Stimulated activated CD8-positive, alpha-beta memory T cell treated with anti-CD3 and anti-CD28 coated beads, Interleukin-12 subunit alpha, Interleukin-12 subunit beta, amount 100 ng/mL, for 24 hours (primary cell): ENCODE measurements at regions not wholly inside any gene's neighbourhood (a gene's known extent, or its start where the extent isn't known, plus 50 kb on each side); places are given as distances from the start of the nearest gene placed in this dataset.
"Not testable (repeated sequence)": the region's sequence is repeated elsewhere in the genome, so short reads cannot be mapped to it uniquely, and the experiment has no call there.

Source experiments
- DNase-seq: peaks from one replicate; pipeline ENCODE4 v3.0.0-alpha.2; 2020; ENCODE audit errors: extremely low read depth

DNA sequence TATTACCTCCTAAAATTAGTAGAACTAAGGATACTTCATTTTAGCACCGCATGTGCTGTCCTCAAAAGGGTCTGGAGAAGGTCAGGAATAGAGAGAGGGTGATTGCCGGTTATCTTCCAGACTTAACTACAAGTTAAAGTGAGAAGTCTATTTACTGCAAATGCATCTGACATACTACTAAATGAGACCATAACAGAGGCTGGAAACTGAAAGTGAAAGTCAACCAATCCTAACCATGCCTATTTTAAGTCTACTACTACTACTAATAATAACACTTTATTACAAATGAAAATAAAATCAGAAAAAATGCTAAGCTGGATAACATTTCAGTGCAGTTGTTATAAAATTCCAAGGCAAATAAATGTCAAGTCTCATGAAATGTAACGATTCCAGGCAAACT is 244.7 kb downstream of the KIF20B start:
- no peak for DNase-seq

DNA sequence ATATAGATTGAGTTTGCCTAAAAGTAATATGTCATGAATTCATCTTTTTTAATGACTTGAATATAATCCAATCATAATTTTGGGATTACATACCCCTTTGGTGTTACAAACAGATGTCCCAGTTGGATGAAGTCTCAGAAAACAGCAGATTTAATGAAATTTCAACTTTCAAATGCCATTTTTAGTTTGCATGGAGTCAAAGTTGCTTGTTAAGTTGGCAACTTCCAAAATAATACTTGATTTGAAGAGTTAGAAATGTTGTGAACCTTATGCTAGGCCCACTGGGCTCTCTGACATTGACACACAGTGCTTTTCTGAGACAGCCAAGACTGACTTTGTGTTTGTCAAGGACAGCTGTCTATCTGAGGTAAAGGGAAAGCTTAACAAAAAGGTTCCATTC is 248.1 kb downstream of the KIF20B start:
- no peak for DNase-seq

DNA sequence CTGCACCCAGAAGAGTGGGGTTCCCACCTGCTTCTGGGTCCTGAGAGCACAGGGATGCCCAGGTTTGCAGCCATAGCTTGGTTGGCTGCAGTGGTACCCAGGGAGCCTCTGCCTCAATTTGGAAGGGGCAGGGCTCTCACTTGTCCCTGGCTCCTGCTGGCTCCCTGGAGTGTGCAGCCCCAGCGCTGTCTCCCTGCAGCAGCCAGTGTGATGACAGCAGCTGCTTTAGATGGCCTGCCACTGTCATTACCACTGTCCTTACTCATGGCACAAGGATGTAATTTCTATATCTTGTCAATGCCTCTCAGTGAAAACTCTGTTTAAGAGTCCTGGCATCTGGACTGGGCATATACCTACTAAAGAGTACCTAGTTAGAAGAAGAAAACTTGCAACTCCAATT is 250.9 kb downstream of the KIF20B start:
- DNase-seq = no peak

- DNase-seq = no peak
These were observed 251.4 kb downstream of the KIF20B start for GRCh38 chr10:89952751-89953150.

- DNase-seq = no peak
These were observed 252.7 kb downstream of the KIF20B start for GRCh38 chr10:89954061-89954460.

DNA sequence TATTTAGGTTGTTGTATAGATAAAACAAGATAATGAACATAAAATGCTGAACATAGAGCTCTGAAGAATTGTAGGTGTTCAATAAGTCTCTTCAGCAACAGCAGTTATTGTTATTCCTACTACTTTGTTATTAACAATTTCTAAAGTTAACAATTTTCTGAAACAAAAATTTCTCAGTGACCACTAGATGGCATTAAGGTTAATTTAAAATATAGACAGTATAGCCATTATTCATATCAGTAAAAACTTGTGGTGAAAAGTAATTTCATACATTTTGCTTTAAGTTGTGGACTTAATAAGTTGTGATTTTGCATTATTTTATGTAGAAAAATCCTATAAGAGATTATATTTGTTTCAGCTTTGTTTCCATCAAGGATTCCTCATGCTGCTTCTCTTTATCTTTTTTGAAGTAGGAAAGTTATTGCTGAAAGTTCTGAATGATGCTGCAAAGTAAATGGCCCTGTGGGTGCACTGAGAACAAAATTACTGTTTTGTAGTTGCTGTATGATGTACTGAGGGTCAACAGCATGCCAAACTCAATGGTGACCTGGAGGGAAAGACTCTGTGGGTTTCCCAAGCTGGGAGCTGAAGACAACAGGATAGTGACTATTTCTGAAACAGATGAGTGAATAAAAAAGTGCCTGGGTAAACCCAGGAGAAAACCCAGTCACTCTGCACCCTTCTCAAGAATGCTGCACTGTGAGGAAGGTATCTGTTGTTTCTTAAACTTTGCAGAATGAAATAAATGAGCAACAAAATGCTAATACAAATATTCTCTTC is 253.6 kb downstream of the KIF20B start:
- DNase-seq = no peak

DNA sequence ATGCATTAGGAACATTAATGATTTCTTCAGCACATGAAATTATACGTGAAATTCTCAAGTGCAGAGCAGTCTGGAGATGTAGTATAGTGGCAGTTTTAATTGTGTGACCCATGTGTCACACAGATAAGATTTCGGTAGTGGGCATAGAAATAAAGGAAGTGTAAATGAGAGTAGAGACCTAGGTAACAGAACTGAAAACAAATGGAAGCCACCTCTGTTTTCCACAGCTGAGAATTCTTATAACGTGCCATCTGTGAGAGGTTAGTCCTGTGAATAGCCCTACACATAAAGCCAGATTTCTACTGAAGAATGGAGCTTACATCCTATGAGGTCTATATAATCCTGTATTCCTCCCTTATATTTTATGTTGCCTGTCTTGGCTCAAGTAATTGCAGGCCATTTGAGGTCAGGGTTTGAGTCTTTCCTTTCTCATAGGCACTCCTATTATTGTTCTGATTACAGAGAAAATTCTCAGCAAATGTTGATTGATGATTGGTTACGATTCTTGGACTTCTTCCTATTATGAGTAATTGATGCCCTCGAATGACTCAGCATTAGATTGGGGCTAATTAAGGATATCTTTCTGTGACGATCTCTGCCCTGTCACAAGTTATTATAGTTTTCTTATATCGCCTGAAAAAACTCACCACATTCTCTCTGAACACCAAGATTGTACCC is 258.2 kb downstream of the KIF20B start:
- DNase-seq = no peak

DNA sequence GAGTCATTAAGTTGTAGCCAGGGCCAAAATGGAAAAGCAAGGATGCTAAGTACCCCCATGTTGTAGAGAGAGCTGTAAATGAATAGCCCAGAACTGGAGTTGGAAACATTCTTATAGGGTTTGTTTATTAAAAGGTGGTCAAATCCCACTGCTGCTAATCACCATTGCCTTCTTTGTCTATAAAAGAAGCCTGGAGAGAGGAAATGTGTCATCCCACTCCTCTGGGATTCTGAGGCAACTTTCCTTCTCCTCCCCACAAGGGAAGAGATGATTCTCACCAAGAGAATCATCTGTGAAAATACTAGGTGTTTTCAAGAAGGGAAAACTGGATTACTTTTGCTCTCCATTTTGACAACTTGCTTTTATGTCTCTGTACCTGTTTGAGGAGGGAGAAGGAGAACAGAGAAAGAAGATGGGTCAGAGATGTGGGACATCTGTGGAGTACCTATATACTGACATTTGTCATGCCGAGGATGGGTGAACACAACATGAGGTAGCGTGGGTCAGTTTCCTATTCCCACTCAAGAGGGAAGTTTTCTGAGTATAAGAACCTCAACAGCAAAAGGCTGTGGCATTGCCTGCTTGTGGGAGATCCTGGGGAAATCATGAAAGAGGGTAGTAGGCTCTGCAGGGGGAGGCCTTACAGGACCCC is 262.2 kb downstream of the KIF20B start:
- no peak for DNase-seq

DNA sequence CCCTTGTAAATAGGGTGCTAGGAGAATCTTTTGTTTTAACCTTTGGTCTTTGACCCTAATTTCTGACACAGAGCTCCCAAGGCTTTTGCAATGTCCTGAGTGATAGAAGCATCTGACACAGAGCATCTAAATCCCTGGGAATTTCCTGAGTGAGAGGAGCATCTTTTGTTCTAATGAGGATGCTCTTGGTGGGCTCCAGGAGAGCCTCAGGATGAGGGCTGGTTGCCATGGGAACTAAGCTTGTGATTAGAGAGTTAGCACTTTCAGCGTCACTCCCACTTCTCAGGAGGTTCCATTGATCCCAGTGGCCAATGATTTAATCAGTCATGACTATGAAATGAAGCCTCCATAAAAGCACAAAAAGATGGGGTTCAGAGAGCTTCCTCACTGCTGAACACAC is 264.8 kb downstream of the KIF20B start:
- DNase-seq = no peak

DNA sequence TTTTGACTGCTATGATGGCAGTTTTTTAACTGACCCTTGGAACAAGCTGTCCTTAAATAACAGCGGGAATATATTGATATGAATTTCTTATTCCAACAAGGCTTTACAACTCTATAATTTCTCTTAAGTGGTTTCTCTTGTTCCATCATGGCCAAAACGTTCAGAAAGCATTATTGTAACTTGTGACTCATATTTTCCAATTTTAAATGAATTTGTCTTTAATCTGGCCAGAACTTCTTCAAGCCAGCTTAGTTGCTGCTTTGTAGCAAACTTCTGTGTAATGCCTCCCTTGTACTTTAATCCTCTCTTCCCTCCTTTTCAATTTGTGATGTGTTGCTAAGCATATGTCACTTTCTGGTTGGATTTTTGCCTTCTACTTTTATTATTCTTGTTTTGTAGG is 271.9 kb downstream of the KIF20B start:
- DNase-seq = no peak

- DNase-seq = no peak
These were observed 273.7 kb downstream of the KIF20B start for GRCh38 chr10:89975071-89975470.

- DNase-seq = no peak
These were observed 274.4 kb downstream of the KIF20B start for GRCh38 chr10:89975771-89976170.

DNA sequence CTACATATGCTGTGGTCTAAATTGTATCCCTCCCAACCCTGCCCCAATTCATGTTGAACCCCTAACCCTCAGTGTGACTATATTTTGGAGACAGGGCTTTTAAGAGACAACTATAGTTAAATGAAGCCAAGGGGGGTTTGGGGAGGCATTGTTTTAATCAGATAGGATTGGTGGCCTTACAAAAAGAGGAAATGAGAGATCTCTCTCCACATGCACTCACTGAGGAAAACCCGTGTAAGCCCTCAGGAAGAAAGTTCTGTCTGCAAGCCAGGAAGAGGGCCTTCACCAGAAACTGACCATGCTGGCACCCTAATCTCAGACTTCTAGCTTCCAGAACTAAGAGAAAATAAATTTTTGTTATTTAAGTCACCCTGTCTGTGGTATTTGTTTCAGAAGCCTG is 276.7 kb downstream of the KIF20B start:
- no peak for DNase-seq

GRCh38 chr10:89979726-89980125 is 278.3 kb downstream of the KIF20B start:
- no peak for DNase-seq

DNA sequence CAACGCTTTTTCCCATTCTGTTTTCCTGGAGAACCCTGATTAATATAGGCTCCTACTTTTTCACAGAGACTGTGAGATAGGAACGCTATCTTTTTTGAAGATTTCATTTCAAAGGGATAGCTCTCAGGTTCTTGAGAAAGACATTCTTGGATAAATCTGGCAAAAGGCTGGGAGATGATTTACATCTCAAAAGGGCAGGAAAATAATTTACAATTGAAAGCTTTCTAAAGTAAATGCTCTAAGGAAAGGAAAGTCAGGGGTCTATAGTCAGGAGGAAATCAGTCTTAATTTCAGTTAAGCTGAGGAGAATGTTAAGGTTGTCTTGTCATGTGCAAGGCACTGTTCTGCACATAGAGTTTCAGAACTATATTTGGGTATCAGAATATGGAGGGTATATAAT is 278.8 kb downstream of the KIF20B start:
- DNase-seq = no peak

- DNase-seq = no peak
These were observed 280.5 kb downstream of the KIF20B start for GRCh38 chr10:89981891-89982290.

DNA sequence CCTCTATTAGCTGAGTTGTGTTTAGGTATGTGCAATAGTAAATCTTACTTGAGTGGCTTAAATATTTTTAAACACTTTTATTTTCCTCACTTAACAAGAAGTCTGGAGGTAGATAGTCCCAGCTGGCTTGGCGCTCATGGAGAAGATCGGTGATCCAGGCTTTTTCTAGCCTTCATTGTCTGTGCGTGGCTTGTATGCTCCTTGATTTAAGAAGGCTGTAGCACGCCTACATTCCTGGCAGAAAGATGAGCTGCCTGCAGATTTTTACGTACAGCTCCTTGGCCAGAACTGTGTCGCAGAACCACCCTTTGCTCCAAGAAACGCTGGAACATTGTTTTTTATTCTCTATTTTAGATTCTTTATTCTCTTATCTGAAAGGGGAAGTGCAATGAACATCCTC is 284.1 kb downstream of the KIF20B start:
- no peak for DNase-seq

- not testable (repeated sequence) for DNase-seq
These were observed 287.0 kb downstream of the KIF20B start for GRCh38 chr10:89988361-89988760.

GRCh38 chr10:89992575-89992974 is 291.2 kb downstream of the KIF20B start:
- DNase-seq = no peak

GRCh38 chr10:90007226-90007625 is 305.8 kb downstream of the KIF20B start:
- DNase-seq = no peak

DNA sequence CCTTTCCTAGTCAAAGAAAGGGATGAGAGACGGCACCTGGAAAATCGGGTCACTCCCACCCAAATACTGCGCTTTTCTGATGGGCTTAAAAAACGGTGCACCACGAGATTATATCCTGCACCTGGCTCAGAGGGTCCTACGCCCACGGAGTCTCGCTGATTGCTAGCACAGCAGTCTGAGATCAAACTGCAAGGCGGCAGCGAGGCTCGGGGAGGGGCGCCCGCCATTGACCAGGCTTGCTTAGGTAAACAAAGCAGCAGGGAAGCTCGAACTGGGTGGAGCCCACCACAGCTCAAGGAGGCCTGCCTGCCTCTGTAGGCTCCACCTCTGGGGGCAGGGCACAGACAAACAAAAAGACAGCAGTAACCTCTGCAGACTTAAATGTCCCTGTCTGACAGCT is 309.9 kb downstream of the KIF20B start:
- not testable (repeated sequence) for DNase-seq

GRCh38 chr10:90018819-90019218 is 317.4 kb downstream of the KIF20B start:
- DNase-seq = no peak

DNA sequence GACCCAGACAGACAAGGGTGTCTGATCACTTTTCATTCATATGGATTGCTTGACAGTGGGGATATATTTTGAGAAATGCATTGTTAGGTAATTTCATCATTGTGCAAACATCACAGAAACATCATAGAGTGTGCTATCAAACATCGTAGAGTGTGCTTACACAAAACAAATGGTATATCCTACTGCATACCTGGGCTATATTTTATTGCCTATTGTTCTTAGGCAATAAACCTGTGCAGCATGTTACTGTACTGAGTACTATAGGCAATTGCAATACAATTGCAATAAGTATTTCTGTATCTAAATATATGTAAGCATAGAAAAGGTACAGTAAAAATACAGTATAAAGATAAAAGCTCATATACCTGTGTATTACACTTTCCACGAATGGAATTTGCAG is 319.1 kb downstream of the KIF20B start:
- no peak for DNase-seq
